H9 (cell line): ENCODE measurements at regions not wholly inside any gene's neighbourhood (a gene's known extent, or its start where the extent isn't known, plus 50 kb on each side); places are given as distances from the start of the nearest gene placed in this dataset.

Experiments used
- DNase-seq: peaks from one replicate; pipeline ENCODE4 v3.0.0-alpha.2; 2017
- H2AFZ ChIP-seq: one replicate; pipeline ENCODE4 v1.6.1; 2013; ENCODE audit warnings: mild to moderate bottlenecking, low read length, control low read depth, moderate library complexity
- H2AK5ac ChIP-seq: 2 replicates; pipeline ENCODE4 v1.6.1; 2013; ENCODE audit warnings: low read length, control low read depth, mixed read lengths; ENCODE audit not compliant: insufficient read length
- H2BK120ac ChIP-seq: one replicate; pipeline ENCODE4 v1.6.1; 2013; ENCODE audit warnings: low read depth, mild to moderate bottlenecking, low read length, control low read depth, inconsistent platforms; ENCODE audit not compliant: poor library complexity, severe bottlenecking
- H2BK12ac ChIP-seq: 2 replicates; pipeline ENCODE4 v1.6.1; 2013; ENCODE audit warnings: low read length, control low read depth, mixed read lengths, low read depth; ENCODE audit not compliant: insufficient read length
- H2BK15ac ChIP-seq: 2 replicates; pipeline ENCODE4 v1.6.1; 2013; ENCODE audit warnings: low read depth, low read length, control low read depth
- H2BK20ac ChIP-seq: one replicate; pipeline ENCODE4 v1.6.1; 2013; ENCODE audit warnings: low read depth, mild to moderate bottlenecking, low read length, control low read depth, inconsistent platforms; ENCODE audit not compliant: poor library complexity, severe bottlenecking
- H2BK5ac ChIP-seq: 2 replicates; pipeline ENCODE4 v1.6.1; 2013; ENCODE audit warnings: low read length, control low read depth, mixed read lengths; ENCODE audit not compliant: insufficient read length
- H3K14ac ChIP-seq: 2 replicates; pipeline ENCODE4 v1.6.1; 2013; ENCODE audit warnings: low read length, control low read depth; ENCODE audit not compliant: insufficient read depth
- H3K18ac ChIP-seq: 2 replicates; pipeline ENCODE4 v1.6.1; 2013; ENCODE audit warnings: low read depth, mild to moderate bottlenecking, mixed read lengths, low read length, control low read depth; ENCODE audit not compliant: insufficient read length
- H3K23ac ChIP-seq: 2 replicates; pipeline ENCODE4 v1.6.1; 2013; ENCODE audit warnings: low read length, control low read depth, mixed read lengths, low read depth; ENCODE audit not compliant: insufficient read length
- H3K23me2 ChIP-seq: 2 replicates; pipeline ENCODE4 v1.6.1; 2013; ENCODE audit warnings: low read depth, mild to moderate bottlenecking, mixed read lengths, low read length, control low read depth; ENCODE audit not compliant: insufficient read length, poor library complexity, severe bottlenecking
- H3K27ac ChIP-seq: 2 replicates; pipeline ENCODE4 v1.5.1; 2013; ENCODE audit warnings: low read length, control low read depth, mixed read lengths, low read depth; ENCODE audit not compliant: insufficient read length
- H3K27me3 ChIP-seq: 2 replicates; pipeline ENCODE4 v1.6.1; 2013; ENCODE audit warnings: low read length, control low read depth, inconsistent platforms; ENCODE audit not compliant: insufficient read depth
- H3K4ac ChIP-seq: 2 replicates; pipeline ENCODE4 v1.6.1; 2013; ENCODE audit warnings: low read depth, mild to moderate bottlenecking, control low read depth, inconsistent platforms, low read length, moderate library complexity
- H3K4me1 ChIP-seq: 2 replicates; pipeline ENCODE4 v1.6.1; 2013; ENCODE audit warnings: low read length, control low read depth, inconsistent platforms; ENCODE audit not compliant: insufficient read depth
- H3K4me2 ChIP-seq: 2 replicates; pipeline ENCODE4 v1.6.1; 2013; ENCODE audit warnings: low read length, control low read depth, mixed read lengths; ENCODE audit not compliant: insufficient read length, insufficient read depth
- H3K56ac ChIP-seq: 2 replicates; pipeline ENCODE4 v1.6.1; 2013; ENCODE audit warnings: low read depth, mild to moderate bottlenecking, mixed read lengths, low read length, control low read depth; ENCODE audit not compliant: insufficient read length
- H3K79me1 ChIP-seq: 2 replicates; pipeline ENCODE4 v1.6.1; 2013; ENCODE audit warnings: low read depth, mild to moderate bottlenecking, moderate library complexity, low read length, control low read depth, inconsistent platforms; ENCODE audit not compliant: insufficient read depth, poor library complexity, severe bottlenecking
- H3K79me2 ChIP-seq: 2 replicates; pipeline ENCODE4 v1.6.1; 2013; ENCODE audit warnings: low read length, control low read depth, inconsistent platforms; ENCODE audit not compliant: insufficient read depth
- H3K9ac ChIP-seq: 2 replicates; pipeline ENCODE4 v1.6.1; 2013; ENCODE audit warnings: low read length, control low read depth, mixed read lengths; ENCODE audit not compliant: insufficient read length; ENCODE audit errors: extremely low read depth
- H3K9me3 ChIP-seq: one replicate; pipeline ENCODE4 v1.6.1; 2013; ENCODE audit warnings: low read depth, low read length, inconsistent platforms; ENCODE audit not compliant: control insufficient read depth
- H3T11ph ChIP-seq: one replicate; pipeline ENCODE4 v1.6.1; 2013; ENCODE audit warnings: mild to moderate bottlenecking, low read length, control low read depth, inconsistent platforms
- H4K20me1 ChIP-seq: one replicate; pipeline ENCODE4 v1.6.1; 2013; ENCODE audit not compliant: control insufficient read depth, insufficient read length, insufficient read depth
- H4K5ac ChIP-seq: 2 replicates; pipeline ENCODE4 v1.6.1; 2013; ENCODE audit warnings: low read depth, mild to moderate bottlenecking, mixed read lengths, low read length, control low read depth; ENCODE audit not compliant: insufficient read length
- H4K8ac ChIP-seq: replicated peaks from 2 replicates; pipeline ENCODE4 v1.6.1; 2013; ENCODE audit warnings: low read length, control low read depth, mixed read lengths, low read depth; ENCODE audit not compliant: insufficient read length
- H4K91ac ChIP-seq: 2 replicates; pipeline ENCODE4 v1.6.1; 2013; ENCODE audit warnings: low read depth, mild to moderate bottlenecking, moderate library complexity, mixed read lengths, low read length, control low read depth; ENCODE audit not compliant: insufficient read length
- H3K27ac Mint-ChIP-seq, 3 experiments: 2 replicates in 2 of 3; 3 replicates in 1 of 3; pipeline ENCODE4 v1.8.0; 2020 to 2021; ENCODE audit warnings: mixed read lengths in 3 of 3, mild to moderate bottlenecking in 1 of 3, moderate library complexity in 1 of 3
- H3K27me3 Mint-ChIP-seq: 2 replicates; pipeline ENCODE4 v1.8.0; 2021; ENCODE audit warnings: low read depth, mild to moderate bottlenecking, moderate library complexity, mixed read lengths
- H3K36me3 Mint-ChIP-seq, 3 experiments: 2 replicates in 2 of 3; 3 replicates in 1 of 3; pipeline ENCODE4 v1.8.0; 2020 to 2021; ENCODE audit warnings: low read depth in 3 of 3, mixed read lengths in 3 of 3; ENCODE audit not compliant: insufficient read depth in 1 of 3
- H3K4me1 Mint-ChIP-seq, 2 experiments: 2 replicates each; pipeline ENCODE4 v1.8.0; 2020; ENCODE audit warnings: mixed read lengths in 2 of 2
- H3K4me3 Mint-ChIP-seq, 2 experiments: 2 replicates in 1 of 2; 3 replicates in 1 of 2; pipeline ENCODE4 v1.8.0; 2020 to 2021; ENCODE audit warnings: mild to moderate bottlenecking in 2 of 2, mixed read lengths in 2 of 2, moderate library complexity in 1 of 2
- H3K9me3 Mint-ChIP-seq, 2 experiments: 2 replicates in 1 of 2; 3 replicates in 1 of 2; pipeline ENCODE4 v1.8.0; 2020; ENCODE audit warnings: mild to moderate bottlenecking in 2 of 2, mixed read lengths in 2 of 2, moderate library complexity in 1 of 2
- CTCF ChIP-seq: fragments of 200-600 bp; sonication (generic); conservative IDR thresholded peaks from 3 replicates; pipeline ENCODE4 v1.8.0; 2021; ENCODE audit warnings: antibody characterized with exemption, mild to moderate bottlenecking
- WGBS: extraction: QIAGEN DNeasy Blood & Tissue Kit; methylation state at CpG from one replicate; pipeline ENCODE4 v1.1.7; 2013; ENCODE audit warnings: missing lambda C conversion rate, low lambda C conversion rate, mixed read lengths; ENCODE audit not compliant: insufficient read length; ENCODE audit errors: extremely low coverage; 5-methylcytosine and 5-hydroxymethylcytosine counted together

DNA sequence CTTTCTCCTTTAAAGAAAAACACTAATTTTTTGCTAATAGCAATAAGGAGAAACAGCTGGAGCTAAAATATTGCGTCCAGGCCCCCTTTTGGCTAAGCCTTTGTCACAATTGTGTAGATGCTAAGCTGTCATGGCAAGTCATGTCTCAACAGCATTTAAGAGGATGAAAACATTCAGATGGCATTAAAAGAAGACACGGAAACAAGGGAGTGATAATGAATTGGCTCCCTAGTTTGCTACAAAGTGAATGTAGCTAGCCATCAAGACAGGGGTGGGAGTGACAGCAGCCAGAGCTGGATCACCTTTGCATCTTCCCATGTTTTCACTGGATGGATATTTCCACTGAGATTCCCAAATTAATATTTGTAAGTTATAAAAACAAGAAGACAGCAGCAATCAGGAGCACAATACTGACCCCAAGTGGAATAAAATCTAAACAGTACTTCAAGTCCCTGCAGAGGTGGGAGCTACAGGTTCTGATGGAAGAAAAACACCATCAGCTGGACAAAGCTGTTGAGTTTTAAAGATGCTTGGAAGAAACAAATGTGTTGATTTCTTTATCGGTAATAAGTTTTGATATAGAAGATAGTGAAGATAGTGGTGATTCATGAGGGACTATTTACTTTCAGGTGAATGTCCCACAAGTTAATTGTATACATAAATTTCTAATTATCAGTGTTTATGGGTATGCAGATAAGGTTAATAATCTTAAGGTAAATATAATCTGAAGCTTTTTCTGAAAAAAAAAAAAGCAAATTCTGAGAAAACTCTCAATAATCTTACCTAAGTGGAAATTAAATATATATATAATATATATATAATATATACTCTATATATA lies 129.4 kb downstream of the SLC16A9 start:
- no peak overlapping the region for H3K9ac ChIP-seq
- no peak for DNase-seq
- no peak overlapping the region for H3K4me3 Mint-ChIP-seq

More for the DNA sequence above, 129.4 kb downstream of the SLC16A9 start:
- Histone ChIP-seq H3K56ac (no peak overlapping the region), H2BK15ac (no peak overlapping the region), H3K18ac (no peak overlapping the region), H2AFZ (no peak overlapping the region), H2BK12ac (no peak overlapping the region), H4K5ac (no peak overlapping the region), H3K23ac (no peak overlapping the region), H3K27me3 (no peaks in the 10 kb centered on the region), H2BK5ac (no peak overlapping the region), H3K4me2 (no peak overlapping the region), H3K4ac (no peak overlapping the region), H4K20me1 (no peaks in the 10 kb centered on the region), H3K79me2 (no peaks in the 10 kb centered on the region), H4K8ac (no peak overlapping the region), H2BK120ac (no peak overlapping the region), H3K9me3 (no peaks in the 10 kb centered on the region), H3K23me2 (no peaks in the 10 kb centered on the region), H3K4me1 (no peaks in the 10 kb centered on the region), H3K14ac (no peak overlapping the region), H3K79me1 (no peaks in the 10 kb centered on the region), H3T11ph (no peak overlapping the region), H4K91ac (no peak overlapping the region), H2BK20ac (no peak overlapping the region), H3K27ac (no peak overlapping the region), H2AK5ac (no peak overlapping the region)
- H3K4me1 Mint-ChIP-seq = peaks cover 3 to 5% of the 10 kb centered on the region in 2 experiments
- H3K36me3 Mint-ChIP-seq = no peaks in the 10 kb centered on the region
- TF ChIP-seq CTCF = peak; percentile 70
- H3K27ac Mint-ChIP-seq = no peak overlapping the region
- H3K9me3 Mint-ChIP-seq = no peaks in the 10 kb centered on the region
- no CpG with 5 or more reads among the region's 3 CpGs for WGBS
- H3K27me3 Mint-ChIP-seq = no peaks in the 10 kb centered on the region
